Keratinocyte (primary cell): ENCODE measurements at regions not wholly inside any gene's neighbourhood (a gene's known extent, or its start where the extent isn't known, plus 50 kb on each side); places are given as distances from the start of the nearest gene placed in this dataset.

Experiments
- DNase-seq: peaks from one replicate; pipeline ENCODE4 v3.0.0-alpha.2; 2011; ENCODE audit warnings: low read depth, missing footprints, low spot score
- FAIRE-seq: peaks from 2 replicates; lab custom pipeline; 2011; peaks lifted over from hg19 to GRCh38; lab: Jason Lieb, UNC
- H2AFZ ChIP-seq: 2 replicates; pipeline ENCODE4 v1.6.0; 2012; ENCODE audit warnings: low read length, control low read depth, inconsistent platforms; ENCODE audit not compliant: control insufficient read depth
- H3K27ac ChIP-seq: 2 replicates; pipeline ENCODE4 v1.5.1; 2011; ENCODE audit warnings: low read length; ENCODE audit not compliant: control insufficient read depth, insufficient read depth
- H3K27me3 ChIP-seq: 3 replicates; pipeline ENCODE4 v1.6.0; 2011; ENCODE audit warnings: low read length; ENCODE audit not compliant: control insufficient read depth, insufficient read depth; ENCODE audit errors: extremely low read depth
- H3K36me3 ChIP-seq, 2 experiments: 2 replicates in 1 of 2; 3 replicates in 1 of 2; pipeline ENCODE4 v1.5.1; 2011; ENCODE audit warnings: low read length in 2 of 2, mild to moderate bottlenecking in 1 of 2; ENCODE audit not compliant: control insufficient read depth in 2 of 2, insufficient read depth in 2 of 2; ENCODE audit errors: extremely low read depth in 1 of 2
- H3K4me1 ChIP-seq: 3 replicates; pipeline ENCODE4 v1.5.1; 2011; ENCODE audit warnings: low read length; ENCODE audit not compliant: control insufficient read depth, insufficient read depth; ENCODE audit errors: extremely low read depth
- H3K4me2 ChIP-seq: 3 replicates; pipeline ENCODE4 v1.6.0; 2011; ENCODE audit warnings: low read depth, low read length; ENCODE audit not compliant: control insufficient read depth, insufficient read depth; ENCODE audit errors: extremely low read depth
- H3K4me3 ChIP-seq, 3 experiments: fragments of 200-600 bp in 1 of 3; sonication (generic) in 1 of 3; 2 replicates in 2 of 3; 3 replicates in 1 of 3; pipeline ENCODE4 v1.5.1; 2011 to 2016; ENCODE audit warnings: low read length in 3 of 3, mild to moderate bottlenecking in 3 of 3, control low read depth in 2 of 3, inconsistent platforms in 1 of 3, low read depth in 1 of 3, mixed read lengths in 1 of 3, mixed run types in 1 of 3, moderate library complexity in 1 of 3; ENCODE audit not compliant: control insufficient read depth in 2 of 3, insufficient read depth in 2 of 3; ENCODE audit errors: extremely low read depth in 1 of 3
- H3K79me2 ChIP-seq: 2 replicates; pipeline ENCODE4 v1.6.0; 2012; ENCODE audit warnings: low read length; ENCODE audit not compliant: control insufficient read depth, insufficient read depth
- H3K9ac ChIP-seq: 3 replicates; pipeline ENCODE4 v1.6.0; 2011; ENCODE audit warnings: low read length; ENCODE audit not compliant: control insufficient read depth, insufficient read depth; ENCODE audit errors: extremely low read depth
- H3K9me1 ChIP-seq: 3 replicates; pipeline ENCODE4 v1.6.0; 2011; ENCODE audit warnings: low read length; ENCODE audit not compliant: control insufficient read depth, insufficient read depth; ENCODE audit errors: extremely low read depth
- H3K9me3 ChIP-seq: 2 replicates; pipeline ENCODE4 v1.5.1; 2012; ENCODE audit warnings: low read depth, low read length; ENCODE audit not compliant: control insufficient read depth
- H4K20me1 ChIP-seq: 3 replicates; pipeline ENCODE4 v1.6.0; 2011; ENCODE audit warnings: low read length; ENCODE audit not compliant: control insufficient read depth, insufficient read depth; ENCODE audit errors: extremely low read depth
- CTCF ChIP-seq, 3 experiments: IDR thresholded peaks in 1 of 3; conservative IDR thresholded peaks in 1 of 3; optimal IDR thresholded peaks in 1 of 3; 2 replicates in 2 of 3; 3 replicates in 1 of 3; pipeline versions ENCODE3 to v1.5.1; 2011; ENCODE audit warnings: low read length in 3 of 3, mild to moderate bottlenecking in 3 of 3, moderate library complexity in 2 of 3, control low read depth in 1 of 3, inconsistent platforms in 1 of 3; ENCODE audit not compliant: insufficient read depth in 2 of 3; ENCODE audit errors: extremely low read depth in 1 of 3
- EZH2 ChIP-seq: IDR thresholded peaks from one replicate; pipeline ENCODE4 v1.6.1; 2012; ENCODE audit warnings: inconsistent platforms, mild to moderate bottlenecking, low read length, moderate library complexity
- dilution Hi-C: fragments of 300-500 bp; cut with MboI; formaldehyde crosslinking; loops from one replicate; pipeline ENCODE4 v1.7.0; 2020; ENCODE audit warnings: low sequenced_read_pairs; ENCODE audit not compliant: extremely low pct_ligation_motif_present

GRCh38 chr2:64797881-64798575 lies 144.3 kb upstream of the SERTAD2 start:
- Histone ChIP-seq H3K4me3 (no peak overlapping the region), H3K79me2 (no peaks in the 10 kb centered on the region), H3K9me3 (no peaks in the 10 kb centered on the region), H3K36me3 (no peaks in the 10 kb centered on the region), H3K9me1 (no peaks in the 10 kb centered on the region), H3K27ac (no peak overlapping the region), H2AFZ (no peak overlapping the region), H4K20me1 (no peaks in the 10 kb centered on the region), H3K4me2 (no peak overlapping the region), H3K4me1 (peaks cover 5% of the 10 kb centered on the region), H3K9ac (no peak overlapping the region), H3K27me3 (no peaks in the 10 kb centered on the region)
- no peak for TF ChIP-seq CTCF (optimal IDR thresholded peaks at IDR 0.05 in 1 of 3, IDR thresholded peaks at IDR 0.05 in 1 of 3, conservative IDR thresholded peaks at IDR 0.05 in 1 of 3; ENCODE audit: extremely low read depth in 1 of 3, insufficient read depth in 2 of 3, low read length in 3 of 3)
- no peak for TF ChIP-seq EZH2
- DNase-seq: no peak
- dilution Hi-C loops: no loop called here
- no peak for FAIRE-seq

- H2AFZ ChIP-seq: no peak overlapping the region
- DNase-seq (no peak), FAIRE-seq (no peak)
- no peaks in the 10 kb centered on the region for H4K20me1 ChIP-seq
- no peak overlapping the region for H3K9ac ChIP-seq
- no peak overlapping the region for H3K4me2 ChIP-seq
- no peaks in the 10 kb centered on the region for H3K27me3 ChIP-seq
- no peaks in the 10 kb centered on the region for H3K79me2 ChIP-seq
- dilution Hi-C loops: no loop called here
- H3K4me1 ChIP-seq: peaks cover 5% of the 10 kb centered on the region
- H3K4me3 ChIP-seq: no peak overlapping the region
- H3K9me1 ChIP-seq: no peaks in the 10 kb centered on the region
- H3K27ac ChIP-seq: no peak overlapping the region
- no peak for TF ChIP-seq CTCF (optimal IDR thresholded peaks at IDR 0.05 in 1 of 3, IDR thresholded peaks at IDR 0.05 in 1 of 3, conservative IDR thresholded peaks at IDR 0.05 in 1 of 3; ENCODE audit: extremely low read depth in 1 of 3, insufficient read depth in 2 of 3, low read length in 3 of 3)
- no peak for TF ChIP-seq EZH2
- H3K9me3 ChIP-seq: no peaks in the 10 kb centered on the region
- H3K36me3 ChIP-seq: no peaks in the 10 kb centered on the region
Observed at GRCh38 chr2:64799592-64800252, 146.0 kb upstream of the SERTAD2 start.
